ENCODE measurements at regions not wholly inside any gene's neighbourhood (a gene's known extent, or its start where the extent isn't known, plus 50 kb on each side); places are given as distances from the start of the nearest gene placed in this dataset.

- TF ChIP-seq POLR2A (IDR thresholded peaks at IDR 0.05), result no peak
- TF ChIP-seq CTCF (IDR thresholded peaks at IDR 0.05), result no peak
- no peak for TF ChIP-seq POLR2AphosphoS5 (IDR thresholded peaks at IDR 0.05)
Measured at GRCh38 chr1:56301791-56302190, 277.6 kb downstream of the PLPP3 start.

Measured in prostate gland (tissue), 2 donors.